ENCODE measurements at regions not wholly inside any gene's neighbourhood (a gene's known extent, or its start where the extent isn't known, plus 50 kb on each side); places are given as distances from the start of the nearest gene placed in this dataset.
A peak's percentile ranks its signal among the peaks of the same experiment; 100 is the strongest.

DNA sequence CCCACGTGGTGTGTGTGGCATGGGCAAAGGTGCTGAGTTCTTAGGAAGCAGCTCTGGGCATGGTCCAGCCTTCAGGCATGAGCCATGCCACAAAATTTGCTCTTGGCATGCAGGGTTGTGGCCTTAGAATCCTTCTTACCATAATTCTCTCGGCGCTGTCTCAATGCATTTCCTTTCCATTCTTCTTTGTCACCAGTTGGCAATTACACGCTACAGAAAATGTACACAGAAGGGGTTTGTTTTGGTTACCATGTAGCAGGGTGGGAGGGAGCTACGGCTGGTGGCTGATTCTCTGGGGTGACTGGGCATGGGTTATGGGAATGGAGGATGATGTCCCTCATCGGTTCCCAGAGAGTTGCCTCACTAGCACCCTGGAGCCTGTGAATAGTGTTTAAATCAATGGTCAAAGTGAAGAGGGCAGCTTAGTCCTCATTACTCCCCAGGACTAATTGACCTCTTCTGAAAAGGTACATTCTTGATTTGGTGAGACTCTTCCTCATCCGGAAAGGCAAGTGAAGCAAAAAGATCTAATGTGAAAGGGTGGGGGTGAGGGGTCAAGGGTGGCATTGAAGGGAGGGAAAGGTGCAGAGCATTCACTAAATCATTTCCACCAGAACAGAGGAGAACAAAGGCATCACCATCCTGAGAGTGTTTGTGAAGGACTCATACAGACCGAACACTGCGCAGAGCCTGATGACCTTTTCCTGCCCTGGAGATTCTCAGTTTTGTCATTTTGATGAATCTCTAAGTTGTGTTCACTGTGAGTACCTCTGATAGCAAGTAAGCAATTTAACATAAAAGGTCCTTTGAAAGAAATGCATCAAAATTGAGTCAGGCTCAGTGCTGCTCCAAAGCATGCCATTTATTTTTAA lies 199.8 kb upstream of the SFRP2 start:
- DNase-seq, result no peak

GRCh38 chr4:153987291-153987690 lies 198.4 kb upstream of the SFRP2 start:
- DNase-seq, result no peak

GRCh38 chr4:153976954-153977353 lies 188.1 kb upstream of the SFRP2 start:
- DNase-seq, result no peak

DNA sequence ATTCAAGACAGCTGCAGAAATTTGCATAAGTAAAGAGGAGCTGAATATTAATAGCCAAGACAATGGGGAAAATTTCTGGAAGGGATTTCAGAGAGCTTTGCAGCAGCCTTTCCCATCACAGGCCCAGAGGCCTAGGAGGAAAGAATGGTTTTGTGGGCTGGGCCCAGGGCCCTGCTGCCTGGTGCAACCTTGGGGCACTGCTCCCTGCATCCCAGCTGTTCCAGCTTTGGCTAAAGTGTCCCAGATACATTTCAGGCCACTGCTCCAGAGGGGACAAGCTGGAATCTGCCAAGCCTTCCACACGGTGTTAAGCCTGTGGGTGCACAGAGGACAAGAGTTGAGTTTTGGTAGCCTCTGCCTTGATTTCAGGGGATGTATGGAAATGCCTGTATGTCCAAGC lies 185.6 kb upstream of the SFRP2 start:
- DNase-seq, result no peak

- DNase-seq, result no peak
Measured at GRCh38 chr4:153973942-153974341, 185.1 kb upstream of the SFRP2 start.

GRCh38 chr4:153971899-153972298 lies 183.0 kb upstream of the SFRP2 start:
- no peak for DNase-seq

GRCh38 chr4:153970169-153970568 lies 181.3 kb upstream of the SFRP2 start:
- DNase-seq, result no peak

DNA sequence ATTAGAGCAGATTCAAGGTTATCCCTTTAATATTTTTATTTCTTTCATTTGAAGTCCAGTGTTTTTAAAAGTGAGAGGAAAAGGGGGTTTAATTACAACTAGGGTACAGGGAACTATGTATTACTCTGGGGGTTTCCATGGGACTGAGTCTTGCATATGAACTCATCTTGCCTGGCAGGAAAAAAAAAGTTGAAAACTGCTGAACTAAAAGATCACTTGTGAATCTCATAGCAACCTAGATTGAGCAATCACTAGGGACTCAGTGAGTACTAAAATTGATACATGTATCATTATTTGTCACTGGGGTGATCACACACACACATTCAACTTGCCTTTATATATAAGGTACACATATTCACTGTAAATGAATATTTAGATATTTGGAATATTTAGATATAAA lies 180.7 kb upstream of the SFRP2 start:
- no peak for DNase-seq

DNA sequence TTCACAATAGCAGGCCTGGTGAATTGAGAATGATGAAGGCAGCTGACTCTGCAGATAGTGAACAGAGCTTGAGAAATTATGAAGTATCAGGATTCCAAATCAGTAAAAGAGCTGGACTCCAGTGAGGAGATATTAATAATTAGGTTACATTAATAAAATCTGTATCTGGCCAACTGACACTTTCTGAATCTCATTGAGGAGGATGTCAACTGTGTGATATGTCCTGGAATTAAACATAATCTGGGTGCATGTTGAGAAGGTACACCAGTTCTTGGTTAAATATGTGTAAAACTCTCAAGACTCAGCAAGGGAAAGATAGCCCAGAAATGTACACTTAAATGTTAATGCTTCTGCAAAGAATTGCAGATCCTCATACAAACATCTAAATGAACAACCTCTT lies 177.8 kb upstream of the SFRP2 start:
- DNase-seq, result no peak

- DNase-seq, result no peak
Measured at GRCh38 chr4:153963216-153963615, 174.3 kb upstream of the SFRP2 start.

GRCh38 chr4:153962311-153963039 lies 173.6 kb upstream of the SFRP2 start:
- no peak for DNase-seq

DNA sequence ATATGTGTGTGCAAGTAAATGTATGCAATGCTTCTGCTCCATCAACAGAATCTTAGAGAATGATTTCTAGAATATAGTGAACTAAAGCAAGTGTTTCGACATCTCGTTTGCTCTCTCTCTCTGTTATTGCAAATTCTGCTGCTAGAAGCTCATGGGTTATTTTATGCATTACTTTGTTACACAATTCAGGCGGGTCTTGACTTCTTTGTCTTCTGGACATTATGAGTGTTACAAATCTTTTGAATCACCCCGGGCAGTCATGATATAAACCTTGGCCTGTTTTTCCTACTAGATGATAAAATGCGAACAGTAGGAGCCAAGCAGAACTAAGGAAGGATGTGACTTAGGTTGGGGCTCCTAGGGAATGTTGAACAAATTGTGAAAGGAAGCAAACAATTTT lies 166.4 kb upstream of the SFRP2 start:
- no peak for DNase-seq

DNA sequence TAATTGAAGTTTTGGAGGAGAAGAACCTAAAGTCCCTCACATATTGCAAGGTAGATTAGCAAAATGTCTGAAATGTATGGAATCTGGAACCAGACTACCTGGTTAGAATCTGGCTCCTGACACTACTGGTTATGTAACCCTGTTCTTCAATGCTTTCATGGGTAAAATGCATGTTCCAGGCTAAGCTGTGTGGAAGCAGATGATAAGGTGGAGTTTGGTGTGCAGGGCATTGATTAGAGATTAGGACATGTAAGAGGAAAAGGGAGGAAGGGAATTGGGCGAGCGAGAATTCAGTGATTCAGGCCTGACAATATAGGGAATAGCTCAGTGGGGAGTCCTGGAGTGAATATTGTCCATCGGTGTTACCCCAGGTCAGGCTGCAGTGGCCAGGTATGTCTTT lies 165.8 kb upstream of the SFRP2 start:
- DNase-seq, result no peak

- DNase-seq, result peak; percentile 15
Measured at GRCh38 chr4:153950100-153950979, 161.5 kb upstream of the SFRP2 start.

DNA sequence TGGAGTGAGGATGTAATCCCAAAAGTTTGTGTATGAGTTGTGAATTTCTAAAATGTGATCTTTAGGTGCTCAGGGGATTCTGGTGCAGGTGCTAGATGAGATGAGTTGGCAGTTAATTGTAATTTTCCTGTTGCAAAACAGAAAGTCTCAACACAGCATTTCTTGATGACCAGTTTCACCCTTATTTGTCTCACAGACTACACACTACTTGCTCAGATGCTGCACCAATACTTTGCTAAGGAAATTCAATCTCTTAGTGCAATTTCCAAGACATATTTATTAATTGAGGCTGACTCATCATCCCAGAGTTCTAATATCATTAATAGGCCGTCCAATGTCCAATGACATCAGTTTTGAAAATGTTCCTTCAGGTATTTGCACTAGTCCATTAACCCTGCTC lies 159.2 kb upstream of the SFRP2 start:
- DNase-seq, result no peak

- no peak for DNase-seq
Measured at GRCh38 chr4:153947124-153947523, 158.2 kb upstream of the SFRP2 start.

GRCh38 chr4:153945704-153946103 lies 156.8 kb upstream of the SFRP2 start:
- no peak for DNase-seq

DNA sequence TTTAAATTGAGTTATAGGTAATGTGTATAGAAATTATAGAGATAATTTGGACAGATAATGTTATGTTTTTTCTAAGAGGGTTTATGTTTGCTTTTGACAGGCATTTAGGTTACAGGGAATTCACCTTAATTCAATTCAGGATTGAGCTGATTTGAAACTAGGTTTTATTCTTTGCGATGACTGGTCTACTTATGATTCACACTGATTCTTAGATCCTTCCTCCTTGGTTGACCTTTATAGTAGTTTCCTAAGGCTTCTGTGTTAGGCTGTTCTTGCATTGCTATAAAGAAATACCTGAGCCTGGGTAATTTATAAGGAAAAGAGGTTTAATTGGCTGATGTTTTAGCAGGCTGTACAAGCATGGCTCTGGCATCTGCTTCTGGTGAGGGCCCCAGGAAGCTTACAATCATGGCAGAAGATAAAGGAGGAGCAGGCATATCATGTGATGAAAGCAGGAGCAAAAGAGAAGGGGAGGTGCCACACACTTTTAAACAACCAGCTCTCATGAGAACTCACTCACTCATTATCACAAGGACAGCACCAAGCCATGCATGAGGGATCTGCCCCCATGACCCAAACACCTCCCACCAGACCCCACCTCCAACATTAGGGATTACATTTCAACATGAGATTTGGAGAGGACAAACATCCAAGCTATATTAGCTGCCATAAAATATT lies 155.0 kb upstream of the SFRP2 start:
- no peak for DNase-seq

- DNase-seq, result no peak
Measured at GRCh38 chr4:153940916-153941315, 152.0 kb upstream of the SFRP2 start.

- DNase-seq, result no peak
Measured at GRCh38 chr4:153939570-153939969, 150.7 kb upstream of the SFRP2 start.

- no peak for DNase-seq
Measured at GRCh38 chr4:153938994-153939393, 150.1 kb upstream of the SFRP2 start.

DNA sequence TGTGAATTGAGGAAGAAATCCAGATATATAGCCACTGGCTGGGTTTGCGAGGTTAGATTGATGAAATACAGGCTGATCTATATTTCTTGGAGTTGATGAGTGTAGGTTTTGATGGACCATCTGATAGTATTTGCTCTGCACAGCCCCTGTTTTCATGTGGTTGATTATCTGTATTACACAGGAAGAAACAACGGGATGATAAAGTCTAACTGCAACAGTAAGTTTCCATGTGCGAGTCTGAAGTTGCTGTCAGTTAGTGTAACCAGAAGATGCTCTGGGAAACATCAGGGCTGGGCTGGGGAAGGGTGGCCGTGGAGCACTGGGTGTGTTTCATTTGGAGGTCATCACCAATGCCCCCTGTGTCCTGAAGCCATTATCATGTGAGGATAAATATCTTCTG lies 148.4 kb upstream of the SFRP2 start:
- DNase-seq, result no peak
